ENCODE measurements at regions not wholly inside any gene's neighbourhood (a gene's known extent, or its start where the extent isn't known, plus 50 kb on each side); places are given as distances from the start of the nearest gene placed in this dataset.

DNA sequence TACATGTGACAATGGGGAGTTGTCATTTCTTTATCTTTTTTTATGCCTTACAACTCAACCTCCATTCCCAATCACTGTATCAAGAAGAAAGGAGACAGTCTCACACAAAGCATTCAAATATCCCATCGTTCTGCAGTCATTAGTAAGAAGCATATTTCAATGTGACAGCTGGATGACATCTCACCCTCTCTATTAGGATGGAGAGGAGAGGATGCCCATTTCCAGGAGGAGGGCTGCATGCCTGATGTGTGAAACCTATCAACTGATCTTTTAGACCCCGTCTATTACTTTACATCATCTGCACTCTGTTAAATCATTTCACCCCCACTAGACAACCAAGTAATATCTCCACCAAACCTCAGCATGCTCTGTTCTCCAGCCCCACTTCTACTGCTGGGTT is 292.7 kb upstream of the CHAC2 start:
- H3K27ac ChIP-seq = no peak overlapping the region
- H3K4me1 ChIP-seq (ENCODE audit: insufficient read depth) = no peaks in the 10 kb centered on the region
- no peaks in the 10 kb centered on the region for H3K36me3 ChIP-seq (replicated peaks; ENCODE audit: insufficient read depth, low read depth)
- no peak overlapping the region for H3K4me3 ChIP-seq
- H3K9me3 ChIP-seq (ENCODE audit: low read depth) = no peaks in the 10 kb centered on the region
- H3K27me3 ChIP-seq = no peaks in the 10 kb centered on the region
- H4K20me1 ChIP-seq (ENCODE audit: insufficient read depth, poor library complexity, severe bottlenecking) = no peaks in the 10 kb centered on the region
- DNase-seq (ENCODE audit: low spot score) = no peak
- H3K4me2 ChIP-seq = no peak overlapping the region
- 78% methylated on average over 2 of the region's 2 CpGs for WGBS (ENCODE audit: low lambda C conversion rate, missing lambda C conversion rate)
- no peaks in the 10 kb centered on the region for H3K9me2 ChIP-seq (replicated peaks; ENCODE audit: insufficient read depth)
- TF ChIP-seq EZH2phosphoT487 (IDR thresholded peaks at IDR 0.05; ENCODE audit: low read depth, severe bottlenecking, unreplicated experiment) = no peak
- TF ChIP-seq EZH2 (IDR thresholded peaks at IDR 0.05; ENCODE audit: borderline replicate concordance) = no peak
- TF ChIP-seq, protein P1, sequence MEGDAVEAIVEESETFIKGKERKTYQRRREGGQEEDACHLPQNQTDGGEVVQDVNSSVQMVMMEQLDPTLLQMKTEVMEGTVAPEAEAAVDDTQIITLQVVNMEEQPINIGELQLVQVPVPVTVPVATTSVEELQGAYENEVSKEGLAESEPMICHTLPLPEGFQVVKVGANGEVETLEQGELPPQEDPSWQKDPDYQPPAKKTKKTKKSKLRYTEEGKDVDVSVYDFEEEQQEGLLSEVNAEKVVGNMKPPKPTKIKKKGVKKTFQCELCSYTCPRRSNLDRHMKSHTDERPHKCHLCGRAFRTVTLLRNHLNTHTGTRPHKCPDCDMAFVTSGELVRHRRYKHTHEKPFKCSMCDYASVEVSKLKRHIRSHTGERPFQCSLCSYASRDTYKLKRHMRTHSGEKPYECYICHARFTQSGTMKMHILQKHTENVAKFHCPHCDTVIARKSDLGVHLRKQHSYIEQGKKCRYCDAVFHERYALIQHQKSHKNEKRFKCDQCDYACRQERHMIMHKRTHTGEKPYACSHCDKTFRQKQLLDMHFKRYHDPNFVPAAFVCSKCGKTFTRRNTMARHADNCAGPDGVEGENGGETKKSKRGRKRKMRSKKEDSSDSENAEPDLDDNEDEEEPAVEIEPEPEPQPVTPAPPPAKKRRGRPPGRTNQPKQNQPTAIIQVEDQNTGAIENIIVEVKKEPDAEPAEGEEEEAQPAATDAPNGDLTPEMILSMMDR (IDR thresholded peaks at IDR 0.05; ENCODE audit: poor library complexity) = no peak
- H2AFZ ChIP-seq = no peak overlapping the region
- no peaks in the 10 kb centered on the region for H3K79me2 ChIP-seq

DNA sequence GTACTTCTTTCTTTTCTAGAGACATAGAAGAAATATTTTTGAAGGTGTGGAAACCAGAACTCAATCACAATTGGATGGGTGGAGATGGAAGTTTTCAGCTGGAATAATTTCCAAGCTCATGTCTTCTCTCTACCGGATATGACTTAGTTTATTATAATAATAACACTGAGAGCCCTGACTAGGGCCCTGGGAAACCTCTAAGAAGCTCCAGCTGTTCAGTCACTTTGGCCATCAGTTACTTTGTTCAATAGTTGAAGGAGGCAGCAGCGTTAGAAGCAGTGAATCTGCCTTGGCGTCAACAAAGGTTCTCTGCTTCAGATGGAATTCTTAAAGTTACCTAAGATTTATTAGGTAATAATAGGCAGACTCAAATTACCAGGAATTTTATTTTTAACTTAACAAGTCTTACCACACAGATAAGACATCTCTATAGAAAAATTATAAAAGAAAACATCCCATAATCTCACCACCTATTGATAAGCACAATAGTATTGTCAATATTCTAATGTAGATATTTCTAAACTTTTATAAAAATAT is 293.8 kb upstream of the CHAC2 start:
- Histone ChIP-seq H3K4me2 (no peak overlapping the region), H3K4me1 (ENCODE audit: insufficient read depth) (no peaks in the 10 kb centered on the region), H4K20me1 (ENCODE audit: insufficient read depth, poor library complexity, severe bottlenecking) (no peaks in the 10 kb centered on the region), H3K27me3 (no peaks in the 10 kb centered on the region), H3K9me3 (ENCODE audit: low read depth) (no peaks in the 10 kb centered on the region), H3K36me3 (replicated peaks; ENCODE audit: insufficient read depth, low read depth) (no peaks in the 10 kb centered on the region), H3K79me2 (no peaks in the 10 kb centered on the region), H3K9me2 (replicated peaks; ENCODE audit: insufficient read depth) (no peaks in the 10 kb centered on the region), H3K4me3 (no peak overlapping the region), H2AFZ (no peak overlapping the region), H3K27ac (no peak overlapping the region)
- 66% methylated on average over 3 of the region's 3 CpGs for WGBS (ENCODE audit: low lambda C conversion rate, missing lambda C conversion rate)
- DNase-seq (ENCODE audit: low spot score) = no peak
- TF ChIP-seq, protein P1 (IDR thresholded peaks at IDR 0.05; ENCODE audit: poor library complexity) = no peak
- TF ChIP-seq EZH2 (IDR thresholded peaks at IDR 0.05; ENCODE audit: borderline replicate concordance) = no peak
- no peak for TF ChIP-seq EZH2phosphoT487 (IDR thresholded peaks at IDR 0.05; ENCODE audit: low read depth, severe bottlenecking, unreplicated experiment)

DNA sequence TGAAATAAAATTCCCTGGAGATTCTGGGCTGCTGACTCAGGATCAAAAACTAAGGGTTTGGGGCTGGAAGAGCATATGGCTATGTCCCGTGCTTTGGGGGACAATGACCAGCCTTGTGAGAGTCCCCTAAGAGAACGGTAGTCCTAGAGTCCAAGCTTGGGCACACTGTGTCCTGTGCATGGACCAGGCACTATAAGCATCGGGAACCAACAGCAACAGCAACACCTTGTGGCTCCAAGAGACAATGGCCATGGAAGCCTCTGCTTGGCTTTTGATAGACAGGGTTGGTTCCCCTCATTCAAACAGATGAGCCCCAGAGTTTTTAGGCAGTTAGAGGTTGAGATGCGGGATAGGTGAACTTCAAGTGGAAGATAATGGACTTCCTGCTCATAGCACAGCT is 294.4 kb upstream of the CHAC2 start:
- Histone ChIP-seq H3K9me2 (replicated peaks; ENCODE audit: insufficient read depth) (no peaks in the 10 kb centered on the region), H3K27ac (no peak overlapping the region), H3K36me3 (replicated peaks; ENCODE audit: insufficient read depth, low read depth) (no peaks in the 10 kb centered on the region), H3K27me3 (no peaks in the 10 kb centered on the region), H3K9me3 (ENCODE audit: low read depth) (no peaks in the 10 kb centered on the region), H3K4me2 (no peak overlapping the region), H3K4me1 (ENCODE audit: insufficient read depth) (no peaks in the 10 kb centered on the region), H4K20me1 (ENCODE audit: insufficient read depth, poor library complexity, severe bottlenecking) (no peaks in the 10 kb centered on the region), H3K4me3 (no peak overlapping the region), H2AFZ (no peak overlapping the region), H3K79me2 (no peaks in the 10 kb centered on the region)
- WGBS (ENCODE audit: low lambda C conversion rate, missing lambda C conversion rate) = 80% methylated on average over 4 of the region's 4 CpGs
- peak; percentile 6 for DNase-seq (ENCODE audit: low spot score)
- TF ChIP-seq EZH2phosphoT487 (IDR thresholded peaks at IDR 0.05; ENCODE audit: low read depth, severe bottlenecking, unreplicated experiment) = no peak
- TF ChIP-seq, protein P1 (IDR thresholded peaks at IDR 0.05; ENCODE audit: poor library complexity) = no peak
